Pancreas (tissue), 10 donors: ENCODE measurements at regions not wholly inside any gene's neighbourhood (a gene's known extent, or its start where the extent isn't known, plus 50 kb on each side); places are given as distances from the start of the nearest gene placed in this dataset.
A peak's percentile ranks its signal among the peaks of the same experiment; 100 is the strongest.

ENCODE experiments used
- ATAC-seq, 4 donors: fragments of 200-7000 bp; cut with Tn5 transposase; one replicate each; pipeline versions ENCODE4 v1.8.0 to v1.9.1; 2020; ENCODE audit warnings: mild to moderate bottlenecking in 4 of 4, moderate library complexity in 4 of 4
- DNase-seq, 6 donors: peaks; one replicate each; pipeline ENCODE4 v3.0.0-alpha.2; 2020
- FAIRE-seq: peaks from 2 replicates; lab custom pipeline; 2012; peaks lifted over from hg19 to GRCh38; lab: Jason Lieb, UNC
- H3K27ac ChIP-seq, 4 donors: fragments of 200-600 bp; sonication (generic); 1 replicate in 3 of 4; 2 replicates in 1 of 4; pipeline versions ENCODE4 v1.5.0 to v1.8.0; 2020
- H3K27me3 ChIP-seq, 4 donors: fragments of 200-600 bp; one replicate each; pipeline ENCODE4 v1.8.0; 2021
- H3K36me3 ChIP-seq, 3 donors: fragments of 200-600 bp; sonication (generic) in 1 of 3; one replicate each; pipeline versions ENCODE4 v1.5.0 to v1.8.0; 2020 to 2021
- H3K4me1 ChIP-seq, 3 donors: fragments of 200-600 bp; one replicate each; pipeline ENCODE4 v1.8.0; 2021
- H3K4me3 ChIP-seq, 4 donors: fragments of 200-600 bp; sonication (generic) in 2 of 4; one replicate each; pipeline versions ENCODE4 v1.5.0 to v1.8.0; 2020 to 2021
- H3K9me3 ChIP-seq, 4 donors: fragments of 200-600 bp; one replicate each; pipeline ENCODE4 v1.8.0; 2021
- WGBS, 2 donors: extraction: QIAGEN DNeasy Blood & Tissue Kit; methylation state at CpG; one replicate each; pipeline ENCODE4 v1.1.7; 2013; 5-methylcytosine and 5-hydroxymethylcytosine counted together
- intact Hi-C, 3 donors: fragments of 100-400 bp; cut with DNase I; formaldehyde crosslinking; loops; one replicate each; pipeline versions ENCODE4 v1.11.1 to v1.14.2; 2022
- TF ChIP-seq, protein P1 (sequence below), 4 donors: fragments of 200-600 bp; sonication (generic) in 3 of 4; IDR thresholded peaks; one replicate each; pipeline versions ENCODE4 v1.5.0 to v1.8.0; 2021; ENCODE audit warnings: antibody characterized with exemption in 4 of 4
- donor health status: healthy with polysubstance abuse.
- donor health status: DM: no; HTN: no; CAD: no; lungs with moderate emphysema.
- donor health status: DM: no; HTN: no; CAD: no.
- donor health status: control.
- donor health status: control.
- donor health status: Bipolar disorder and iron deficiency.
- donor health status: DM: yes; HTN: yes; CAD: no.
- donor health status: DM: no; HTN: no; CAD: no.
- donor health status: DM: no; HTN: no; CAD: no.
- donor health status: DM: yes; HTN: yes; CAD: no.

DNA sequence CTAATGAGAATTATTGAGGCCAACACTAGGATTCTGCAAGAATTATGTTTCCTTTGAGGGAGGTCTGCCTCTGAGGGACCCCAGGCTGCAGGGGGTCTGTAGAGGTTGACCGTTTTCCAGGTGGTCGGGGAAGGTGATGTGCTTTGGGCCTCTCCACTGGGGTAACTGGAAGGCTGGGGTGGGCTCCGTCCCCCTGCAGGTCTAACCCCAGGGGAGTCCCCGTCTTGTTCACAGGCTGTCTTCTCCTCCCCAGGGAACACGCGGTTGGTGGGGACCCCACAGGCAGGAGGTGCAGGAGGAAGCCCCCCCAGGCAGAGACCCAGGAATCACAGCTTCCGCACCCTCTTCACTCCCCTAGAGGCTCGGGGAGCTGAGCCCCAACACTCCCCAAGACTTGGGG lies 726.4 kb downstream of the BRD1 start:
- TF ChIP-seq, protein P1, sequence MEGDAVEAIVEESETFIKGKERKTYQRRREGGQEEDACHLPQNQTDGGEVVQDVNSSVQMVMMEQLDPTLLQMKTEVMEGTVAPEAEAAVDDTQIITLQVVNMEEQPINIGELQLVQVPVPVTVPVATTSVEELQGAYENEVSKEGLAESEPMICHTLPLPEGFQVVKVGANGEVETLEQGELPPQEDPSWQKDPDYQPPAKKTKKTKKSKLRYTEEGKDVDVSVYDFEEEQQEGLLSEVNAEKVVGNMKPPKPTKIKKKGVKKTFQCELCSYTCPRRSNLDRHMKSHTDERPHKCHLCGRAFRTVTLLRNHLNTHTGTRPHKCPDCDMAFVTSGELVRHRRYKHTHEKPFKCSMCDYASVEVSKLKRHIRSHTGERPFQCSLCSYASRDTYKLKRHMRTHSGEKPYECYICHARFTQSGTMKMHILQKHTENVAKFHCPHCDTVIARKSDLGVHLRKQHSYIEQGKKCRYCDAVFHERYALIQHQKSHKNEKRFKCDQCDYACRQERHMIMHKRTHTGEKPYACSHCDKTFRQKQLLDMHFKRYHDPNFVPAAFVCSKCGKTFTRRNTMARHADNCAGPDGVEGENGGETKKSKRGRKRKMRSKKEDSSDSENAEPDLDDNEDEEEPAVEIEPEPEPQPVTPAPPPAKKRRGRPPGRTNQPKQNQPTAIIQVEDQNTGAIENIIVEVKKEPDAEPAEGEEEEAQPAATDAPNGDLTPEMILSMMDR (IDR thresholded peaks at IDR 0.05) = no peak
- 77 to 84% methylated on average over 8 of the region's 8 CpGs for WGBS, 2 donors
- FAIRE-seq = no peak
- Histone ChIP-seq H3K4me1 (no peaks in the 10 kb centered on the region), H3K27me3 (no peaks in the 10 kb centered on the region), H3K9me3 (no peaks in the 10 kb centered on the region), H3K4me3 (no peak overlapping the region), H3K36me3 (no peaks in the 10 kb centered on the region), H3K27ac (no peak overlapping the region)
- no peak for DNase-seq
- intact Hi-C loops = no loop called here
- ATAC-seq = no peak

DNA sequence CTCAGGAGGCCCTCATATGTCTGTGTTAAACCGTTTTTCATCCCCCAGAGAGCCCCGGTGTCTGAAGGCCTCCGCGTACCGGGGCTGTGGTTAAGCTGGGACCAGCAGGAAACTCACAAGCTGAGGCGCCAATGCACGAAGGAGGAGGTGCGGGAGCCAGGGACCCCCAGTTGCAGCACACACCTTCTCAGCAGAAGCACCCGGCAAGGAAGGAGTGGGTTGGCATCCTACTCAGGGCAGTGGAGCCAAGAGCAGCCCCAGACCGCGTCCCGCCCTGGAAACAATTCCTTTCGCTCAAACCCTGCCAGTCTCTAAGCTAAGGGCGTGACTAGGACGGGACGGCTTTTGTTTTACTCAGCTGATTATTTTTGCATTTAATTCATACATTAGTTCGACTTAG lies 726.9 kb downstream of the BRD1 start:
- Histone ChIP-seq H3K27me3 (no peaks in the 10 kb centered on the region), H3K4me1 (no peaks in the 10 kb centered on the region), H3K36me3 (no peaks in the 10 kb centered on the region), H3K4me3 (no peak overlapping the region), H3K27ac (no peak overlapping the region), H3K9me3 (no peaks in the 10 kb centered on the region)
- intact Hi-C loops = no loop called here
- 68 to 76% methylated on average over 17 of the region's 17 CpGs for WGBS, 2 donors
- DNase-seq (no peak), ATAC-seq (no peak), FAIRE-seq (no peak)
- TF ChIP-seq, protein P1 (IDR thresholded peaks at IDR 0.05) = no peak

DNA sequence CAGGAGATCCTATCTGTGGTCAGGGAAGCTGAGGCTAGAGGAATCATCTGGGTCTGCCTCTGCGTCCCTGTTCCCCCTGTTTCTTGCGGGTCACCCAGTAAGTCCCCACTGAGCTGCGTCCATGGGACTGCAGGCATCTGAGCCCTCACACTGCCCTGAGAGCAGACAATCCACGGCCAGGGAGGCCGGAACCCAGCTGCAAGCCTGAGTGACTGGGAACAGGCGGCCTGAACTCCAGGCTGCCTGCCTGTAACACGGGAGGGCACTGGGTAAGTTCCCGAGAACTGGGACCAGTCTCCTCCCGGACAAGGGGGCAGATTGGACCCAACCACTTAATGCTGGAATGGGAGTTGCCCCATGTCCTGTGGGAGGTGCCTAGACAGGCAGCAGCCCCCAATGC lies 727.4 kb downstream of the BRD1 start:
- Histone ChIP-seq H3K27ac (no peak overlapping the region), H3K4me1 (no peaks in the 10 kb centered on the region), H3K9me3 (no peaks in the 10 kb centered on the region), H3K4me3 (no peak overlapping the region), H3K27me3 (no peaks in the 10 kb centered on the region), H3K36me3 (no peaks in the 10 kb centered on the region)
- TF ChIP-seq, protein P1 (IDR thresholded peaks at IDR 0.05) = no peak
- no peak for DNase-seq
- no peak for FAIRE-seq
- no peak for ATAC-seq
- 58 to 69% methylated on average over 9 of the region's 9 CpGs for WGBS, 2 donors
- intact Hi-C loops = no loop called here

DNA sequence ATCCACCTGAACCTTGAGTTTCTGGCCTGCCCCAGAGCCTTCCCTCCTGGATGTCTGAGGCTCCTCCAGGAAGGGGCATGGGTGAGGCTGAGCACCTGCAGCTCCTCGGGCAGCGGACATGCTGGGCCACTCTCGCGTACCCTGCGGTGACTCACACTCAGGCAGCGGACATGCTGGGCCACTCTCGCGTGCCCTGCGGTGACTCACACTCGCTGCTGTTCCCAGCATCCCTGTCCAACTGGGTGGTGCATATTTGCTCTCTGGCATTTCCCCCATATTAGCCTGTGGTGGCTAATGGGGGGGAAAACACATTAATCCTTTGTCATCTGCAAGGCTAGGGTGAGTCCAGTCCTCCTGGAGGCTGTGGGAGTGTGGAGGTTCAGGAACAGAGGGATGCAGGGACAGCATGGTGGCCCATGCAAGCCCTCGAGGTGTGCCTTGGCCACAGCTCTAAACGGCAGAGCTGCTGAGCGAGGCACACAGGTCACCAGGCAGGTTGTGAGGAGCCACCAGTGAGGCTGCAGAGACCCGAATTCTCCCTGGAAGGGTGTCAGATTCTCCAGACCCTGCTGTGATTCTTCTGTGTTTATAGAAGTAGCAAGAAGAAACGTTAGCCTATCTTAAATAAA lies 728.1 kb downstream of the BRD1 start:
- Histone ChIP-seq H3K4me1 (no peaks in the 10 kb centered on the region), H3K27ac (no peak overlapping the region), H3K27me3 (no peaks in the 10 kb centered on the region), H3K9me3 (no peaks in the 10 kb centered on the region), H3K4me3 (no peak overlapping the region), H3K36me3 (no peaks in the 10 kb centered on the region)
- peak in 2 of 4 donors; percentile 26 to 48 for ATAC-seq
- intact Hi-C loops = no loop called here
- 62 to 72% methylated on average over 15 of the region's 15 CpGs for WGBS, 2 donors
- DNase-seq = peak in 1 of 6 donors; percentile 15
- TF ChIP-seq, protein P1 (IDR thresholded peaks at IDR 0.05) = no peak
- FAIRE-seq = no peak

DNA sequence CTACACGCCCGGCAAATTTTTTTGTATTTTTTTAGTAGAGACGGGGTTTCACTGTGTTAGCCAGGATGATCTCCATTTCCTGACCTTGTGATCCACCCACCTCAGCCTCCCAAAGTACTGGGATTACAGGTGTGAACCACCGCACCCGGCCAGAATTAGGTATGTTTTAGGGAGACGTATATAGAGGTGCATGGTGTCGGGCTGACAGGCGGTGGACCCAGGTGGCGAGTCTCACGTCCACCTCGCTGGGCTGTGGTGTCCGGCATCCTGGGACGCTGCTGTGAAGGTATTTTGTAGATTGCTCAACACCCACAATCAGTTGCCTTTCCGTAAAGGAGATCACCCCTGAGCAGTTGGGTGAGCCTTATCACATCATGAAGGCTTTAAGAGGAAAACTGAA lies 728.6 kb downstream of the BRD1 start:
- DNase-seq (no peak), FAIRE-seq (no peak), ATAC-seq (no peak)
- 77 to 90% methylated on average over 14 of the region's 14 CpGs for WGBS, 2 donors
- no peaks in the 10 kb centered on the region for H3K36me3 ChIP-seq
- no peak overlapping the region for H3K4me3 ChIP-seq
- no peak overlapping the region for H3K27ac ChIP-seq
- intact Hi-C loops = no loop called here
- H3K27me3 ChIP-seq = no peaks in the 10 kb centered on the region
- TF ChIP-seq, protein P1 (IDR thresholded peaks at IDR 0.05) = no peak
- no peaks in the 10 kb centered on the region for H3K4me1 ChIP-seq
- no peaks in the 10 kb centered on the region for H3K9me3 ChIP-seq
